KBM-7 (cell line): ENCODE measurements at regions not wholly inside any gene's neighbourhood (a gene's known extent, or its start where the extent isn't known, plus 50 kb on each side); places are given as distances from the start of the nearest gene placed in this dataset.

Experiments used
- DNase-seq: peaks from one replicate; pipeline ENCODE4 v3.0.0-alpha.2; 2015
- in situ Hi-C: fragments of 300-500 bp; cut with MboI; formaldehyde crosslinking; loops from 2 replicates; pipeline ENCODE4 v1.14.3; 2020; ENCODE audit warnings: low sequenced_read_pairs, low pct_unique_long_range_greater_than_20kb, mixed read lengths

DNA sequence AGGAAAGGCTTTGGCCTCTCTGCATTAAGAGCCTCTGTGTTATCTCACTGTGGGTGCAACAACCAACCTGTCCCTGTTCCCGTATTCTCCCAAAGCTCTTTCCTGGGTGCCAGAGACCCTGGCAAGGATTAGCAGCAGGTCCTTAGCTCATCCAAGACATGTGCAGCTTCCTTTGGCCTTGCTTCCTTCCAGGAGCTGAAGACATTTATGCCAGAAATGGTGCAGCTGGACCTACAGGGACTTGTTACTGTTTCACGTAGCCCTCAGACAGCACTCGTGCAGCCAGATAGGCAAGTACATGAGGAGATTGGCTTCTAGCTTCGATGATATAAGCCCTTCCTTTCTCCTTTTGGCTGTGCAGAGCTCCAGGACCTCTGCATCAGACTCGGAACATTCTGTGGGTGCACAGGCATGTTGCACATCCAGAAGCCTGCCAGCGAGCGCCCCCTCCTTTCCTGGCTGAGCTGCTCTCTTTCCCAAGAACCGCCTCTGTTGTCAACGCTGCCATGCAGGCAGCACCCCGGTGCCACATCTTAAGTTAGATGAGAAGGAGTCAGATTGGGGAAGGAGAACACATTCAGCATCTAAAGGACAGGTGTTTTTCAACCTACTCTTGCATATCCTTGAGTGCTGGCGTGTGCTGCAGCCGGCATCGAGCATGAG is 284.5 kb upstream of the PLXNA2 start:
- DNase-seq = no peak
- in situ Hi-C loops = no loop called here

DNA sequence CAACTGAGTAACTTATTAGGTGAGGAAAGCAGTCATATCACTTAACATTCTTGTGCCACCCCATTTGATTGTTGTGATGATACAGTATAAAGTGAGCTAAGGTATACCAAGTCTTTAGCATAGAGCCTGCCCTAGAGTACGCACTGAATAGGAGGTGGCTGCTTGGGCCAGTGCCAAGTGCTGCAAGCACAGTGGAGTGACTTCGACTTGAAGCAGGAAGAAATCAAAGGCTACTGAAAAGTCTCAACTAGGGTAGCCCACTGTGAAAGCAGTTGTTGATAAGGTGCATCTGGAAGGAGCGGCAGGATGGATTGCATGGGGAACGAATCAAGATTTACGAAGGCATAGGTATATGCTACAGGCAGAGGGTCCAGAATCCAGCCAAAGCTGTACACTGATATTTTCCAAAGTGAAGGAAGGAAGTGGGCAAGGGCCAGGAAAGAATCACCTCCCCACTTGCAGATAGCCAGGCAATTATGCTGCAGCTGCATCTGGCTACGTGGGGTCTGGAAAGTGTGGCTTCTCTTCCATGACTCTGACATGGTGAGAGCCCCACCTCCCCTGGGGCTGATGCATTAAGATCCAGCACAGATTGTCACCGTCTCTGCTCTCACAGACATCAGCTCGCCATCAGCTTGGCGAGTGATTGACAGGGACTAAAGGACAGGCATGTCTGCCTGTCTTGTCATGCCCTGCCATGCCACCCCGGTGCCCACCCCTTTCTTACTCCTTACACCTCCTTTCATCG is 287.0 kb upstream of the PLXNA2 start:
- in situ Hi-C loops = no loop called here
- DNase-seq = no peak

DNA sequence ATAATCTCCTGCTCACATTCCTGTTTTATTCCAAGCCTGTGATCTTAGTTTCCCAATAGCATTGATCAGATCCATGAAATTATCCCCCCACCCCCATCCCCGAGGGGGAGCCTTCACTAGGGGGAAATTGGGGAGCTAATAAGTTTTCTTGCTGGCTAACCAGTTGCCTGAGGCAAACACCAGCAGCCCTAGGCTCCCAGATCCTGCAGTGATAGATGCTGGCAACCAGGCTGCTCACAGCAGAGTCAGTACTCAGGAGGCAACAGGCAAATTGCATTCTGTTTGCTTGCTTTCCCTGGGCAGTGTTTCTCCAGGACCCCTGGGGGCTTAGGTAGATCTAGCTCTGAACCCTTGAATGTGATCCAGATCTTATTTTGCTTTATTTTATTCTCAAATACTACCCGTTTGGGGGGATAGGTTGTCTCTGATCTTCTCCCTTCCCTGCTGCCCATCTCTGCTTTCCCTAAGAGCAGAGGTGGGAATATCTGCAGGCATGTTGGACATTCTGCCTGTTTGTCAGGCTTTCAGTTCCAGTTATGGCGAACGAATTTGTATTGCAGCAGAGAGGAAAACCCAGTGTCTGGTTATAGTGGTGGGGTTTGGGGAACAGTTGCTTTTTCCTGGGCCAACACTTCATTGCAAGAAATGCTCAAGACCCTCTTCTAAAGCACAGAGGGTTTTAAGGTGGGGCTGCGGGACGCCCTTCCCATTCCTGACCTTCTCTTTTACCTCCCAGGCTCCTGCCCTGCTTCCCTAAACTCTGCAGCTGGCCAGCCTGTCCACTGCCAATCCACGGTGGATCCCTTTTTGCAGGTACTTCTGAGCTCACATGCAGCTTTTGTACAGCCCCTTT is 289.8 kb upstream of the PLXNA2 start:
- DNase-seq = no peak
- in situ Hi-C loops = no loop called here

DNA sequence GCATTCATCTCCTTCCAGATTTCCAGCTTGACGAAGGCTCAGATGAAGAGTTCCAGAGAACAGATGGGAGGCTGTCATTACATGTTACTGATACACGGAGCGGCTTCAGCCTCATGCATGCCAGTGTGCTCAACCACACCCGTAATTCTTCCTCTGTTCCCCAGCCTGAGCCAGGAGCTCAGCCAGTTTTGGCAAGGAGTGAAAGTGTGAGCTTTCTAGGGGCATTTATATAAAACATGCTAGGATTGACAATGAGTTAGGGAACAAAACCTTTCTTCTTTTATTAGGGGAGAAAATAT is 290.4 kb upstream of the PLXNA2 start:
- in situ Hi-C loops = no loop called here
- DNase-seq = no peak

DNA sequence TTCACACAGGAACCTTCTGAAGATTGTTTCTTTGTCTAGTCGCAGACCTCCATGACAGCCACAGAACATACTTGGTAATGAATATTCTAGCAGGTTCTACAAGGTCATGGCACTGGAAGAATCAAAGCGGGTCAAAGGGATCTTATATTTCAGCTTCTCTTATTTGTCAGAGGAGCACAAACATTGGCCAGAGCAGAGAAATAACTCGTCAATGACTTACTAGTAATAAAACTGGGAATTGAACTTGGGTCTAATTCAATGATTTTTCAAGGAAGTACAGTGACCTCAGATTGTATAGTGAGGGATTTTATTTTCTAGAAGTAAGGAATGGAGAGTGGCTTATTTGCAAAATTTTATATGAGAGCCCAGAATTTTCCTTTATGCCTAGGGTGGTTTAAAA is 290.8 kb upstream of the PLXNA2 start:
- in situ Hi-C loops = no loop called here

DNA sequence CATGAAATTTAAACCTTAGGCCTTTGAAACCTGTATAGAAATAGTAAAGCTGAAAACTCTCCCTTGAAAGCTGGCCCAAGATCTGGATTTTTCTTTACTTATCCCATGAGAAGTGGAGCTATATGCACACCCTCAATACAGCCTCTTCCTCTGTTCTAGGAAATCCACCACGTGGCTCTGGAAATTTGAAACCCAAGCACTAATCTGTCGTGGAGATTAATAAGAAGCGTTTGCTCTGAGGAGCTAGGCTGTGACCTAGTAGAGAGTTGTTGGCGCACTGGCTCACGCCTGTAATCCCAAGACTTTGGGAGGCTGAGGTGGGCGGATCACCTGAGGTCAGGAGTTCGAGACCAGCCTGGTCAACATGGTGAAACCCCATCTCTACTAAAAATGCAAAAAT is 291.3 kb upstream of the PLXNA2 start:
- in situ Hi-C loops = no loop called here
- no peak for DNase-seq

More for the DNA sequence above, 290.8 kb upstream of the PLXNA2 start:
- no peak for DNase-seq

DNA sequence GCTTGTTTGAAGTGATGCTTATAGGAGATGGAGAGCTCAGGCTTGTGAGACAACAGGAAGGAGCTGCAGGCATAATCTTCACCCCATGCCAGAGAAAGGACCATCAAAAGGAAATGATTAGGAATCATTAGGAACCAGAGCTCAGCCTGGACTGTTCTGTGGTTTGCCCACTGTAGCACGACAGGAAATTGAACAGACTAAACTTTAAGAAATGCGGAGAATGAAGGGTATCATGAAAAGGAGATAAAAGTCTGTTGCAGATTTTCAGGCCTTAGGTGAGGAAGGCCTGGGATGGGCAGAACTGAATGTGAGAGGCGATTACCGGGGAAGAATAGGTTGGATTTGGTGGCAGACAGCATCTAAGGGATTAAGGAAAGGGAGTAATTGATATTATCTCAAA is 292.0 kb upstream of the PLXNA2 start:
- no peak for DNase-seq
- in situ Hi-C loops = no loop called here

DNA sequence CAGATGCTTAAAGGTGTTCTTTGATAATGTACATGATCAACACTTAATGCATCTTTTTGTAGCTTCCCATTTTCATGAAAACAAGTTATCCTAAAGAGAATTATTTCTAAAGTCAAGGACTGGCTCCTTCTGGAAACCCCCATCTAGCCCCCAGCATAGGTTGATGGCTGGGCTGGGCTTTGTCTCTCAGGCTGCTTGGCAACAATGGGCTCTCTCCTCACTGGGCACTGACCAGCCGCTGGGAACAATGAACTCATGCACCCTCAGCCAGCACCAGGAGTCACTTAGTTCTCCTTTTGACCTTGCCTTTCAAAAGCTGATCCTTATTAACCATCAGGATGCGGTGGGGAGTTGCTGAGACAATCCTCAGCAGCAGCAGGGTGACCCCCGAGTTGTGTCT is 293.0 kb upstream of the PLXNA2 start:
- DNase-seq = no peak
- in situ Hi-C loops = no loop called here

DNA sequence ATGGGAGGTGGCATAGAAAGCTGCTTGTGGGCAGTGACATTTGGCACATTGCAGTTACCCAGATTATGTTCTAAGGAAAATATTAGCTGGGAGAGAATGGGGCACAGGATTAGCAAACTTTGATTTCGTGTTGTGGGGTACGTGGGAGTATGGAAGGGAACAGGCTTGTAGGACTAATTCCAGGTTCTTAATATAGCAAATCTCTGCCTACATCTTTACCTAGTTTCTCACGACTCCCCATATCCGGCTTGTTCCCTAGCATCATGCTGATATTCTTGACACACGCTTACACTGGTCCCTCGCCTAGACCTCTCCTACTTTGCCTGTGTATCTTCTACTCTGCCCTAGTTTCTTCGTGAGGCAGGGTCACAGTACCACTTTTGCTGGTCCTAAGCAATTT is 293.9 kb upstream of the PLXNA2 start:
- no peak for DNase-seq
- in situ Hi-C loops = no loop called here

DNA sequence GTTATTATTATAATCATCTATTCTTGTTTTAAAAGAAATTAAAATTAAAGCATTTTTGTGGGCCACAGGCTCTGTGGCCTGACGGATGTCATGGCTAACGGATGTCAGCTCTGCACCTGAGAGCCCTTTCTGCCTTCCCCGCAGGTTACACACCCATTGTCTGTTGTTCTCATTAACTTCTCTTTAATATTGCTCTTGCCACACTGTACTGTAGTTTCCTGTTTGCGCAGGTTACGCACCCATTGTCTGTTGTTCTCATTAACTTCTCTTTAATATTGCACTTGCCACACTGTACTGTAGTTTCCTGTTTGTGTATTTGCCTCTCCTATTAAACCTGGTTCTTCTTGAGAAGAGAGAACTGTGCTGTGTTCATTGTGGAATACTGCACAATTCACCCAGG is 294.4 kb upstream of the PLXNA2 start:
- no peak for DNase-seq
- in situ Hi-C loops = no loop called here

DNA sequence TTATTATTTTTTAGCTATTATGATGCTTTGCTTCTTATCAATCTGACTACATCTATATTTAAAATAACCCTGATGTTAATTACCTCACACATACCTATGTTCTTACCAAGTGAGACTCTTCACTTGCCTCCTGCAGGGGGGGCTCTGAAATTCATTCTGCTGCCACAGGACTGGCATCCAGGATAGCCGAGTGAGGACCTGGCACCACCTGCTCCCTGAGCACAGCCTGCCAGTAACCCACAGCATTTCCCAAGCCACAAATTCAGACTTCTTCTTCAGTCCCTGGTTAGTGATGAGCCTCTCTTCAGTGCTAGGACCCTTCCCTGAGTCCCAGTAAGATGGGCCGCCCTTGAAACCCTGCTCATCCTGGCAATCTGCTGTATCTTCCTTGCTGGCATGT is 296.5 kb upstream of the PLXNA2 start:
- in situ Hi-C loops = no loop called here
- DNase-seq = no peak

DNA sequence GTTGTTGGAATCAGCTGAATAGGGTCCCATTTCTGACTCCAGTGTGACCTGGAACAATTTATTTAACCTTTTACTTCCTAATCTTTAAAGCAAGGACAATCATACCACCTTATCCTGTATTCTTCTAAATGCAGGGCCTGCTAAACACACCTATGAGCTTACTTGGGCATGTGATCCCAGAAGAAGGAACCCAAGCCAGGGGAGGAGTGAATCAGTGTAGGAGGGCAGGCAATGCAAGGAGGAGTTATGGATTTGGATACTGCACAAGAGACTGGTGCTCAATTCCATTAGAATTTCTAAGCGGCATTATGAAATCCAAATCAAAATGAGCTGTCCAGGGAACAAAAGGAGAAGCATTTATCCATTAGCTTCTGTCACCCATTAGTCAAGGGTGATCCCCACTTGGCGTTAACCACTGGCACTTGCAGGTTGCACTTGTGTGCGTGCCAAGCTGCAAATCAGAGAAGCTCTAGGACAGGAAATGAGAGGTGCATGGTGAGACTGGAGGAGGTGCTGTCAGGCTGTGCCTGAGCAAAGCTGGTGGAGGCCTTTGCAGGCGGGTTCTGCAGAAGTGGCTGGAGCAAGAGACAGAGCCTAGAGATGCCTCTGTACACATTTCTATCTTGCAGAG is 297.2 kb upstream of the PLXNA2 start:
- DNase-seq = no peak
- in situ Hi-C loops = no loop called here

DNA sequence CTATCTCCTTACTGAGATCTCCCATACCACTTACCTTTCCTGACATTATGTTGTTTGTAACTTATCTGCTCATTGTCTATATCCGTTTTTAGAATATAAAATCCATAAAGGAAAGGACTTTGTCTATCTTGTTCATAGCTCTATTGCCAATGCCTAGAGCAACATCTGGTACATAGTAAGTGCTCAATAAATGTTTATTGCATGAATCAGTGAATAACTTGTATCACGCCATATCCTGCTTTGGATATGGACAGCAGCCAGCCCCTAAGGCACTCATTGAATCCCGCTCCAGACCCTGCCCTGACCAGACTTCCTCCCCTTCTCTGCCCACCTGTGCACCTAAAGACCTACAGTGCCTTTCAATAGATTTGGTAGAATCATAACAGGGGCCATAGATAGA is 298.1 kb upstream of the PLXNA2 start:
- no peak for DNase-seq
- in situ Hi-C loops = no loop called here

DNA sequence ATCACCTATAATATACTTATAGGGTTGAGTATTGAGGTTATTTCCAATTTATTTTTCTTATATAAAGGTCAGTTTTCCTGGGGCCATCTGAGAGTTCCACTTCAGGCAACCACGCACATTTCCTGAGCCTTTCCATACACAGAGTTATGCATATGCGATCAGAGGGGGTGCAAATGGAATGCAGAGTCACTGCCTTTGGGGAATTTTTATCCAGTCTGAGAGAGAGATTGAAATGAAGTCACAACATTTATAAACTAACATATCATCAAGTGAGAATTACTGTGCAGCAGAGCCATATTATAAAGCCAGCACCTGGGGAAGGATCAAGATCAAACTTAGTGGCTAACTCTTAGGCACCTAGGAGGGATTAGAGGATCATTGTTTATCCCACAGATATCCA is 299.9 kb upstream of the PLXNA2 start:
- in situ Hi-C loops = no loop called here
- DNase-seq = no peak

DNA sequence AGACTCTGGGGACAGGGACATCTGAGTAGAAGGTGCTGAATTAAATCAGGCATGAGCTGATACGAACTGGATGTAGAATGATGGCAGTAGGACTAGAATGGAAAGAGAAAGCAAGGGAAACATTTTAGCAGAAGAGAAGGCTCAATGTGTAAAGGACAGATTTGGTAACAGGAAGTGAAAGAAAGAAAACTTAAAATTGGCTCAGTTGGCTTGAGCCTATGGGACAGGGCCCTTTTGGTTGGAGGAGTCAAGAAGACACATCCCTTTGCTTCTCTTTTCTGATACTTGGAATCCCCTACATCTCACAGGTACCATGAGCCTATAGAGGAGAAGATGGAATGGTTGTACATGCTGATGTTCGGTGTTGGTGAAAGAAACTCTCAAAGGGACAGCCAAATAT is 300.6 kb upstream of the PLXNA2 start:
- in situ Hi-C loops = no loop called here
- no peak for DNase-seq

DNA sequence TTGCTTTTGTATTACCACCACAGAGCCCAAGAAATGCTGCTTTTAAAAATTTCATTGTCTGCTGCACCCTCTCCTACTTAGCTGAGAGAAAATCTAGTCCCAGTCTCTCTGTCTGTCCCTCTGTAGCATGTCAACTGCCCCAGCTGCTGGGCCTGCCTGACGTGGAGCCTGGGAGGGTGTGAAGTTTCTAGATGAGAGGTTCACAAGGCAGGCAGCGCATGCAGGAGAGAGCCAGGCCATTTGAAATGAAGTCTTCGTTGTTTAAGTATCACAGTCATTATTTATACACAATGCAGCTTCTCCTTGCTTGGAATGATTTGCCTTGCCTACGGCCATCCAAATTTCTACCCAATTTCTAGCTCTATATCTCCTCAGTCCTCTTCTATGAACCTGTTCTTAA is 306.8 kb upstream of the PLXNA2 start:
- DNase-seq = no peak
- in situ Hi-C loops = no loop called here

DNA sequence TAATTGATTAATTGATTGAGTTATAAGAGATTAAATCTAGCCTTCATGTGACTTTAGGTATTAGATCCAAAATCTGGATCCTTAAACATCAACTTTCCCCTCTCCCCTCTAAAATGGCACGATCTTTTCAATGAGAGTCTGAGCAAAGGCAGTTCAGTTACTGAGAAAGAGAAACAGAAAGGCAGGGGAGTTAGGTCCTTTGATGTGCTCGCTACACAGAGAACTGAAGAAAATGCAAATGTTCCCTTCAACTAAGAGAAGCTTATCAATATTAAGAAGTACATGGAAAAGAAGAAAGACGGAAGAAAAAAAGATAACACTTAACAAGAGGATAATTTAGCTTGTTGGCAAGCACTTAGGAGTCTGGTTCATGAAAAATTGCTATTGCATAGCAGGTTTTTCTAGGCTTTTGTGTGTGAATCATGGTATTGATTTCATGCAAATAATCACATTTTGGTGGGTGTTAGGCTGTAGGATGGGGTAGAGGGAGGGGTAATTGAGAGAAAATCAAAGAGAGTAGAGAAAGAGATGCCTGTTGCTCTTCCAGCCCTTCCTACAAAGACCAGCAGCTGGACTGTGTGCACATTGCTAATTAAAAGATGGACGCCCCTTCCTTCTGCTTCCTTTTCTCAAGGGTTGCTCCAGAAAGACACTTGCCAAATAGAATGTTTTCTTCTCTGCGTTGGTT is 307.6 kb upstream of the PLXNA2 start:
- no peak for DNase-seq
- in situ Hi-C loops = no loop called here

DNA sequence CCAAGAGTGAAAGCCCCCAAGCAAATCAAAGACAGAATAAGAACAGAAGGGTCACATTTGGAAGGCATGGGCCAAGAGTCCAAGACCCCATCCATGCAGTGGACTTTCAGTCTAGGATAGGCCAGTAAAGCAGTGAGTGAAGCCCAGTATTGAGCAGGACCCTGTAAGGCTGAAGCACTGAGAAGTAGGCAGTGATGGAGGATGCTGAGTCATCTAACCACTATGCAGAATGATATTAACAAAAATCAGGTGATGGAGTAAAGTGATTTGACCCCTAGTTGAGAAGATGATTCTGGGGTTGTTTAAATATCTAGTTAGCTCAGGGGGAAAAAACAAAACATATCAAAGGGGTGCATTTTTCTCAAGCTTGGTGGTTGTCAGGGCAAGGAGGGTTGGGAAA is 308.7 kb upstream of the PLXNA2 start:
- in situ Hi-C loops = no loop called here
- no peak for DNase-seq

DNA sequence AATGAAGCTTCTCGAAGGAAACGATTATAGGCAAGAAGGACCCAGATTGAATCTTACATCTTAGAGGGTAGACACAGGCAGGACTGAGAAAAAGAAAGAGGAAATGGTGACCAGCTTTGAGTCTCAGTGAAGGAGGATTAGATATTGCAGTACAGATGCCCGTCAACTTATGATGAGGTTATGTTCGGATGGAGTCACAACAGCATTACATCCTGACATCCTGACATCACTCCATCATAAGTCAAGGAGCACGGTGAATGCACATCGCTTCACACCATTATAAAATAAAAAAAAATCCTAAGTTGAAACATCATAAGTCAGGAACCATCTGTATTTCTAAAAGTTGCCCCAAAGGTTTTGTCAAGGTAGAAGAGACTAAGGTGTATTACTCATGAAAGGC is 312.3 kb upstream of the PLXNA2 start:
- DNase-seq = no peak
- in situ Hi-C loops = no loop called here
